ENCODE measurements at regions not wholly inside any gene's neighbourhood (a gene's known extent, or its start where the extent isn't known, plus 50 kb on each side); places are given as distances from the start of the nearest gene placed in this dataset.

DNA sequence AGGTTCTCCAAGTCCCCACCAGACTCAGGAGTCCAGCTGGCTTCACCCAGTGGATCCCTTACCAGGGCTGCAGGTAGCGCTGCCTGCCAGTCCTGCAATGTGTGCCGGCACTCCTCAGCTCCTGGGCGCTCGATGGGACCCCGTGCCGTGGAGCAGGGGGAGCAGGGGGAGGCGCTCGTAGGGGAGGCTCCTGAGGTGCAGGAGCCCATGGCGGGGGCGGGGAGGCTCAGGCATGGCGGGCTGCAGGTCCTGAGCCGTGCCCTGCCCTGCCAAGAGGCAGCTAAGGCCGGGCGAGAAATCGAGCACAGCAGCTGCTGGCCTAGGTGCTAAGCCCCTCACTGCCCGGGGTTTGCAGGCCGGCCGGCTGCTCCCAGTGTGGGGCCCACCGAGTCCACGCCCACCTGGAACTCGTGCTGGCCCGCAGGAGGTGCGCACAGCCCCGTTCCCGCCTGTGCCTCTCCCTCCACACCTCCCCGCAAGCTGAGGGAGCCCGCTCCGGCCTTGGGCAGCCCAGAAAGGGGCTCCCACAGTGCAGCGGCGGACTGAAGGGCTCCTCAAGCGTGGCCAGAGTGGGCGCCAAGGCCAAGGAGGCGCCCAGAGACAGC, 792.9 kb upstream of the CCDC179 start:
- no peak overlapping the region for H3K4me3 ChIP-seq (ENCODE audit: low read depth, low read length)
- H3K4me1 ChIP-seq (ENCODE audit: control insufficient read depth, insufficient read depth, low read length): no peaks in the 10 kb centered on the region
- H3K9me3 ChIP-seq (ENCODE audit: control insufficient read depth, insufficient read depth, low read depth, low read length): no peaks in the 10 kb centered on the region
- H3K27ac ChIP-seq (ENCODE audit: low read depth, low read length): no peak overlapping the region
- H3K9ac ChIP-seq (ENCODE audit: low read length): no peak overlapping the region
- no peaks in the 10 kb centered on the region for H3K36me3 ChIP-seq (ENCODE audit: control insufficient read depth, insufficient read depth, low read length)
- no peaks in the 10 kb centered on the region for H3K27me3 ChIP-seq (ENCODE audit: control insufficient read depth, insufficient read depth, low read length)

DNA sequence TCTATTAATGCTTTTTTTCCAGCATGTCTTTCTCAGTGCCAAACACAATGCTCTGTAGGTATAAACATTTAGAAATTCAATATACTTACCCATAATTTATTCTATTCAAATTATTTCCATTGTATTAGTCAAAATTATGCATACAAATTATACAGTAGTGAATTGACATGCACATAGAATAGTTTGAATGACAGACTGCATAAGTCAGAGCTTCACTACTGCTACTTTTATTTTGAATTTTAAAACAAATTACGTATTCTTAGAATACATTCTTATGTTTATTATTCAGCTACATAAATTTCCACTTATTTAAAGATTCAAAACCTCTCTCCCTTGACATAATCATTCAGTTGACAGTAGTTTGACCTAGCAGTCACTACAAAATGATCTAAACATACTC, 808.0 kb upstream of the CCDC179 start:
- Histone ChIP-seq H3K9me3 (ENCODE audit: control insufficient read depth, insufficient read depth, low read depth, low read length) (peaks cover 5% of the 10 kb centered on the region; the same call in 1 of the 2 replicates), H3K27me3 (ENCODE audit: control insufficient read depth, insufficient read depth, low read length) (no peaks in the 10 kb centered on the region), H3K27ac (ENCODE audit: low read depth, low read length) (no peak overlapping the region), H3K36me3 (ENCODE audit: control insufficient read depth, insufficient read depth, low read length) (no peaks in the 10 kb centered on the region), H3K4me3 (ENCODE audit: low read depth, low read length) (no peak overlapping the region), H3K9ac (ENCODE audit: low read length) (no peak overlapping the region), H3K4me1 (ENCODE audit: control insufficient read depth, insufficient read depth, low read length) (no peaks in the 10 kb centered on the region)

DNA sequence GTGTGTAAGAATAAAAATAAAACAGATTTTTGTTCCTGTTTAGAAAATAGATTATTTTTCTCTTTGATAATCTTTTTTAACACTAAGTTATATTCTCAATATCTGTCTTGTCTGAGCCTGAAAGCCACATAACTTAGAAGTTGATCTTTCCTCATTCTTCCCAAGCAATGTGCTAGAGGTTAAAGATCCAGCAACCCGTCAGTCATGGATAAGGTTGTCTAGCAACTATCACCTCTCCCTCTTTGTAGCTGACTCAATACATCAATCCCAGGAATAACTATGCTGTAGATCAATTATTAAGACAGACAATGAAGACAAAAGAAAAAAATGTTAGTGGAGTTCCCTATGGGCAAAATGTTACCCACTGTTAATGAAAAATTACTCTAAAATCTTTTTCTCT, 813.1 kb upstream of the CCDC179 start:
- Histone ChIP-seq H3K4me1 (ENCODE audit: control insufficient read depth, insufficient read depth, low read length) (no peaks in the 10 kb centered on the region), H3K9ac (ENCODE audit: low read length) (no peak overlapping the region), H3K27ac (ENCODE audit: low read depth, low read length) (no peak overlapping the region), H3K27me3 (ENCODE audit: control insufficient read depth, insufficient read depth, low read length) (no peaks in the 10 kb centered on the region), H3K4me3 (ENCODE audit: low read depth, low read length) (no peak overlapping the region), H3K36me3 (ENCODE audit: control insufficient read depth, insufficient read depth, low read length) (no peaks in the 10 kb centered on the region), H3K9me3 (ENCODE audit: control insufficient read depth, insufficient read depth, low read depth, low read length) (no peaks in the 10 kb centered on the region)

DNA sequence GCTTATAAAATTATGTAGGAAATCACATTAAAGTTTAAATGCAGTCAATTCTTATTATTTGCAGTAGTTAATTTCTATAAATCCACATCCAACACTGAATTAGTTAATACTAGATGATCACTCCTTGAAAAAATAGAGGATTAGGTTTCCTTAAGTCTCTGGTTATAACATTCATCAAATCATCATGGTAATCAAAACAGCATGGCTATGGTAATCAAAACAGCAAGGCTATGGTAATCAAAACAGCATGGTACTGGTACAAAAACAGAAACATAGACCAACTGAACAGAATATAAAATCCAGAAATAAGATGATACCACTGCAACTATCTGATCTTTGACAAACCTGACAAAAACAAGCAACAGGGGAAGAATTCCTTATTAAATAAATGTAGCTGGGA, 814.6 kb upstream of the CCDC179 start:
- H3K27me3 ChIP-seq (ENCODE audit: control insufficient read depth, insufficient read depth, low read length): no peaks in the 10 kb centered on the region
- no peak overlapping the region for H3K4me3 ChIP-seq (ENCODE audit: low read depth, low read length)
- no peak overlapping the region for H3K9ac ChIP-seq (ENCODE audit: low read length)
- no peaks in the 10 kb centered on the region for H3K36me3 ChIP-seq (ENCODE audit: control insufficient read depth, insufficient read depth, low read length)
- no peaks in the 10 kb centered on the region for H3K9me3 ChIP-seq (ENCODE audit: control insufficient read depth, insufficient read depth, low read depth, low read length)
- H3K4me1 ChIP-seq (ENCODE audit: control insufficient read depth, insufficient read depth, low read length): no peaks in the 10 kb centered on the region
- no peak overlapping the region for H3K27ac ChIP-seq (ENCODE audit: low read depth, low read length)

DNA sequence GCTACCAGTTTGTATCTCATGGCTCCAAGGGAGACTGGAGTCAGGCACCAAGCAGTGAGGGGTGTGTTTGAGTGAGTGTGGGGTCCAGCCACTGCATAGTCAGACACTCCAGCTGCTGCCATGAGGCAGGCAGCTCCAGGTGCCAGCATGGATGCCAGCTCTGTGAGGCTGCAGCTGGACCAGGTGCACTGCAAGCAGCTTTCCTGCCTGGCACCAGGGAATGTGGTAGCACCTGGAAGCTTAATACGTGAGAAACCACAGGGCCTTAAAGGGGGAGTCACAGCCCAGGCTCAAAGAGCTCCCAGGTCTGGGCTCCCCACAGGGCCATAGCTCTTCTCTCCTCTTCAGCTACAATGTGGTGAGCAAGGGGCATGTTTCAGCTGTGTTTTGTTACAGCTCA, 817.8 kb upstream of the LUZP2 start:
- Histone ChIP-seq H3K4me3 (ENCODE audit: low read depth, low read length) (no peak overlapping the region), H3K9me3 (ENCODE audit: control insufficient read depth, insufficient read depth, low read depth, low read length) (no peaks in the 10 kb centered on the region), H3K9ac (ENCODE audit: low read length) (no peak overlapping the region), H3K27me3 (ENCODE audit: control insufficient read depth, insufficient read depth, low read length) (no peaks in the 10 kb centered on the region), H3K4me1 (ENCODE audit: control insufficient read depth, insufficient read depth, low read length) (no peaks in the 10 kb centered on the region), H3K27ac (ENCODE audit: low read depth, low read length) (no peak overlapping the region), H3K36me3 (ENCODE audit: control insufficient read depth, insufficient read depth, low read length) (no peaks in the 10 kb centered on the region)

GRCh38 chr11:23679981-23680380, 816.9 kb upstream of the LUZP2 start:
- no peak overlapping the region for H3K9ac ChIP-seq (ENCODE audit: low read length)
- H3K27ac ChIP-seq (ENCODE audit: low read depth, low read length): no peak overlapping the region
- no peaks in the 10 kb centered on the region for H3K36me3 ChIP-seq (ENCODE audit: control insufficient read depth, insufficient read depth, low read length)
- no peak overlapping the region for H3K4me3 ChIP-seq (ENCODE audit: low read depth, low read length)
- H3K9me3 ChIP-seq (ENCODE audit: control insufficient read depth, insufficient read depth, low read depth, low read length): no peaks in the 10 kb centered on the region
- H3K4me1 ChIP-seq (ENCODE audit: control insufficient read depth, insufficient read depth, low read length): no peaks in the 10 kb centered on the region
- H3K27me3 ChIP-seq (ENCODE audit: control insufficient read depth, insufficient read depth, low read length): no peaks in the 10 kb centered on the region

DNA sequence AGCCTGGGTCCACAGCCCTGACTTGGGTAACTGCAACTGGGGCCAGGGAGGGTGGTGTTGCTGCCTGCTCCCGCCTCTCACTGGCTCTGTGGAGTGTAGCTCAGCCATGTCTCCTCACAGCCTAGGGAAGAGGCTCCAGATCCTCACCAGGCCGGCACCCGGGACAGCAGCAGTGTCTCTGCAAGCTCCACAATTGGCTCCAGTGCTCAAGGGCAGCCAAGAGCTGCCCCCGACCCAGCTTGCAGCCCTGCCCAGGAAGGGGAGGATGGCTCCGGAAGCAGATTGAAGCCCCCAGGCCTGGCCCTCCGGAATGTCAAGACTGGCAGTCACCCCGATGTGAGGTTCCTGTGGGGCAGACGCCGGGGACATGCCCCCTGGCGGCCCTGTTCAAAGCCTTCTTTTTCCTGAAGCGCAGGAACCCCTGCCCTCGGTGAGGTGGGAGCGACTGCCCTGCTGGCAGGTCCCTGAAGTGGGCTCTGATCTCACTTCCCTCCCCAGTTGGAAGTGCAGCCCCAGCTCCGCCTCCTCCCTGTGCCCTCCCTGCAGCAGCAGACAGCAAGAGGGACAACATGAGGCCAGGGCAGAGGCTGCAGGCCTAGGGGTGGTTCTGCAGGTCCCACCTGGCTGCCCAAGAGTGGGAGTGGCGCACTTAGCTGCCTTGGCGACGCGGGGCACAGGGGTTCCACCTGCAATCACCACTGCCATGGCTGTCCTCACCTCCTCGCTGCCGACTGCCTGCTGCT, 816.2 kb upstream of the LUZP2 start:
- no peaks in the 10 kb centered on the region for H3K4me1 ChIP-seq (ENCODE audit: control insufficient read depth, insufficient read depth, low read length)
- H3K9me3 ChIP-seq (ENCODE audit: control insufficient read depth, insufficient read depth, low read depth, low read length): no peaks in the 10 kb centered on the region
- H3K9ac ChIP-seq (ENCODE audit: low read length): no peak overlapping the region
- H3K27ac ChIP-seq (ENCODE audit: low read depth, low read length): no peak overlapping the region
- H3K27me3 ChIP-seq (ENCODE audit: control insufficient read depth, insufficient read depth, low read length): no peaks in the 10 kb centered on the region
- no peak overlapping the region for H3K4me3 ChIP-seq (ENCODE audit: low read depth, low read length)
- H3K36me3 ChIP-seq (ENCODE audit: control insufficient read depth, insufficient read depth, low read length): no peaks in the 10 kb centered on the region

- Histone ChIP-seq H3K4me3 (ENCODE audit: low read depth, low read length) (no peak overlapping the region), H3K9ac (ENCODE audit: low read length) (no peak overlapping the region), H3K9me3 (ENCODE audit: control insufficient read depth, insufficient read depth, low read depth, low read length) (no peaks in the 10 kb centered on the region), H3K36me3 (ENCODE audit: control insufficient read depth, insufficient read depth, low read length) (no peaks in the 10 kb centered on the region), H3K27ac (ENCODE audit: low read depth, low read length) (no peak overlapping the region), H3K4me1 (ENCODE audit: control insufficient read depth, insufficient read depth, low read length) (no peaks in the 10 kb centered on the region; the same call in 1 of the 2 replicates), H3K27me3 (ENCODE audit: control insufficient read depth, insufficient read depth, low read length) (no peaks in the 10 kb centered on the region)
Measured at GRCh38 chr11:23684701-23685100, 812.2 kb upstream of the LUZP2 start.

GRCh38 chr11:23687991-23688390, 808.9 kb upstream of the LUZP2 start:
- Histone ChIP-seq H3K27ac (ENCODE audit: low read depth, low read length) (no peak overlapping the region), H3K4me1 (ENCODE audit: control insufficient read depth, insufficient read depth, low read length) (peaks cover 7% of the 10 kb centered on the region), H3K9me3 (ENCODE audit: control insufficient read depth, insufficient read depth, low read depth, low read length) (no peaks in the 10 kb centered on the region), H3K4me3 (ENCODE audit: low read depth, low read length) (no peak overlapping the region), H3K36me3 (ENCODE audit: control insufficient read depth, insufficient read depth, low read length) (no peaks in the 10 kb centered on the region), H3K9ac (ENCODE audit: low read length) (no peak overlapping the region), H3K27me3 (ENCODE audit: control insufficient read depth, insufficient read depth, low read length) (no peaks in the 10 kb centered on the region)

DNA sequence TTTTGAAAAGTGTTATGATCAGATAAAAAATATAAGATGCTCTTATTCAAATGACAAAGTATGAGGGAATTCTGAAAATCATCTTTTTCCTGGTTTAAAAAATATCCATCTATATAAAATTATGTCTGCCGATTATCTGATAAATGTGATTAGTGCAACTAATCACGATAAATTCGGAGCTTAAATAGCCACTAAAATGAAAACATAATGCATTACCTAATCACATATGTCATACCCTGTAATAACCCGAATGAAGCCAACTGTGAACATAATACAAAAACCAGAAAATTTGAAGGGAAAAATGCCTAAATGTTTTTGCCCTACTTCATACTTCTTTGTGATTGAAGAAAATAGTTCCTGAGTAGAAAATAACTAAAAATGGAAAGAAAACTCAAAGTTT, 808.4 kb upstream of the LUZP2 start:
- H3K4me1 ChIP-seq (ENCODE audit: control insufficient read depth, insufficient read depth, low read length): peaks cover 7% of the 10 kb centered on the region

DNA sequence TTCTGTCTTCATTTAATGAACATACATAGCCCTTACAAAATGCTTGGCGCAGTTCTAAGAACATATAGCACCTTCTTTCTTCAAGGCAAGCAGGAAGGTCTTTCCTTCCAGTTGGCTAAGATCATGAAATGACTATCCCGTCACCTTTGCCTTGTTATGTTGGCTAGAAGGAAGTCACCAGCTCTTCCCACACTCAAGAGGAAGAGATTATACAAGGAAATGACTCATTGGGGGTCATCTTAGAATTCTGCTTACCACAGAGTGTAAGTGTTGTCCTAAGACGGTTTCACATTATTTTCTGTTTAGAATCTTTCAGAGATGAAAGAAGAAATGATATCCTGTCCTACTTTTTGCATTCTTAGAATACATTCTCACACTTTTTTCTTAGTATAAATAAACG, 808.0 kb upstream of the LUZP2 start:
- no peaks in the 10 kb centered on the region for H3K36me3 ChIP-seq (ENCODE audit: control insufficient read depth, insufficient read depth, low read length)
- no peaks in the 10 kb centered on the region for H3K9me3 ChIP-seq (ENCODE audit: control insufficient read depth, insufficient read depth, low read depth, low read length)
- H3K4me3 ChIP-seq (ENCODE audit: low read depth, low read length): no peak overlapping the region
- H3K4me1 ChIP-seq (ENCODE audit: control insufficient read depth, insufficient read depth, low read length): peaks cover 7% of the 10 kb centered on the region
- H3K9ac ChIP-seq (ENCODE audit: low read length): no peak overlapping the region
- H3K27ac ChIP-seq (ENCODE audit: low read depth, low read length): no peak overlapping the region
- H3K27me3 ChIP-seq (ENCODE audit: control insufficient read depth, insufficient read depth, low read length): no peaks in the 10 kb centered on the region

More for the DNA sequence above, 808.4 kb upstream of the LUZP2 start:
- Histone ChIP-seq H3K27me3 (ENCODE audit: control insufficient read depth, insufficient read depth, low read length) (no peaks in the 10 kb centered on the region), H3K9ac (ENCODE audit: low read length) (no peak overlapping the region), H3K27ac (ENCODE audit: low read depth, low read length) (no peak overlapping the region), H3K36me3 (ENCODE audit: control insufficient read depth, insufficient read depth, low read length) (no peaks in the 10 kb centered on the region), H3K9me3 (ENCODE audit: control insufficient read depth, insufficient read depth, low read depth, low read length) (no peaks in the 10 kb centered on the region), H3K4me3 (ENCODE audit: low read depth, low read length) (no peak overlapping the region)

Data from HUES6 (cell line).